Left lung (tissue), 4 donors: ENCODE measurements at regions not wholly inside any gene's neighbourhood (a gene's known extent, or its start where the extent isn't known, plus 50 kb on each side); places are given as distances from the start of the nearest gene placed in this dataset.

Source experiments
- ATAC-seq: fragments of 200-7000 bp; cut with Tn5 transposase; one replicate; pipeline ENCODE4 v1.9.1; 2020; ENCODE audit warnings: moderate library complexity
- DNase-seq, 4 donors: peaks; one replicate each; pipeline ENCODE4 v3.0.0-alpha.2; 2013 to 2020
- H3K27ac ChIP-seq, 2 donors: fragments of 200-600 bp; sonication (generic) in 1 of 2; one replicate each; pipeline versions ENCODE4 v1.5.0 to v1.8.0; 2020 to 2021
- H3K27me3 ChIP-seq, 2 donors: fragments of 200-600 bp; sonication (generic) in 1 of 2; one replicate each; pipeline versions ENCODE4 v1.5.0 to v1.8.0; 2020 to 2021
- H3K36me3 ChIP-seq, 2 donors: fragments of 200-600 bp; sonication (generic) in 1 of 2; one replicate each; pipeline versions ENCODE4 v1.5.0 to v1.8.0; 2020 to 2021
- H3K4me1 ChIP-seq, 2 donors: fragments of 200-600 bp; one replicate each; pipeline ENCODE4 v1.8.0; 2021
- H3K4me3 ChIP-seq, 2 donors: fragments of 200-600 bp; sonication (generic) in 1 of 2; one replicate each; pipeline versions ENCODE4 v1.5.0 to v1.8.0; 2020 to 2021; ENCODE audit warnings: mild to moderate bottlenecking in 1 of 2
- H3K9me3 ChIP-seq, 2 donors: fragments of 200-600 bp; sonication (generic) in 1 of 2; one replicate each; pipeline versions ENCODE4 v1.5.0 to v1.8.0; 2020 to 2021
- intact Hi-C, 2 donors: fragments of 100-400 bp; cut with DNase I; formaldehyde crosslinking; loops; one replicate each; pipeline versions ENCODE4 v1.11.2 to v1.14.2; 2022
- TF ChIP-seq, protein P1 (sequence below), 2 donors: fragments of 200-600 bp; sonication (generic) in 1 of 2; IDR thresholded peaks; one replicate each; pipeline versions ENCODE4 v1.5.0 to v1.8.0; 2021; ENCODE audit warnings: antibody characterized with exemption in 2 of 2
- donor health status: DM: no; HTN: yes; CAD: no.
- donor health status: DM: no; HTN: no; CAD: no.

DNA sequence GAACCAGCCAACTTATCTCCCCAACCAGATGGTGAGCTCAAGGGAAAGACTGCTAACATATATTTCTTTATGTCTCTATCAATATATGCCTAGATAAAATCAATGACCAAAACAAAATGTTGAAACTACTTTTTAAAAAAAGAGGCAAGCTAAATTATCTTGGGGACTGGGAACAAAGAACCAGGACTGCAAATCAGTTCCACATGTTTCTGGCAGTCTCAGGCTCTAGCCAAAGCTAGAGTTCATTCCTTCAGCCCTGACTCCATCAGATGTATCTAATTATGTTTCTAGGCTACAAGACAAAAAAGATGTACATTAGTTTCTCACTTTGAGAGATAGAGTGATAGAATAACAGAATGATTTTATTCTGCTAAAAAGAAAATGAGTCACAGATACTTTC, 1290.3 kb upstream of the SORCS1 start:
- H3K4me1 ChIP-seq = no peaks in the 10 kb centered on the region
- no peak overlapping the region for H3K4me3 ChIP-seq
- intact Hi-C loops = no loop called here
- no peaks in the 10 kb centered on the region for H3K36me3 ChIP-seq
- TF ChIP-seq, protein P1, sequence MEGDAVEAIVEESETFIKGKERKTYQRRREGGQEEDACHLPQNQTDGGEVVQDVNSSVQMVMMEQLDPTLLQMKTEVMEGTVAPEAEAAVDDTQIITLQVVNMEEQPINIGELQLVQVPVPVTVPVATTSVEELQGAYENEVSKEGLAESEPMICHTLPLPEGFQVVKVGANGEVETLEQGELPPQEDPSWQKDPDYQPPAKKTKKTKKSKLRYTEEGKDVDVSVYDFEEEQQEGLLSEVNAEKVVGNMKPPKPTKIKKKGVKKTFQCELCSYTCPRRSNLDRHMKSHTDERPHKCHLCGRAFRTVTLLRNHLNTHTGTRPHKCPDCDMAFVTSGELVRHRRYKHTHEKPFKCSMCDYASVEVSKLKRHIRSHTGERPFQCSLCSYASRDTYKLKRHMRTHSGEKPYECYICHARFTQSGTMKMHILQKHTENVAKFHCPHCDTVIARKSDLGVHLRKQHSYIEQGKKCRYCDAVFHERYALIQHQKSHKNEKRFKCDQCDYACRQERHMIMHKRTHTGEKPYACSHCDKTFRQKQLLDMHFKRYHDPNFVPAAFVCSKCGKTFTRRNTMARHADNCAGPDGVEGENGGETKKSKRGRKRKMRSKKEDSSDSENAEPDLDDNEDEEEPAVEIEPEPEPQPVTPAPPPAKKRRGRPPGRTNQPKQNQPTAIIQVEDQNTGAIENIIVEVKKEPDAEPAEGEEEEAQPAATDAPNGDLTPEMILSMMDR (IDR thresholded peaks at IDR 0.05) = no peak
- no peak for DNase-seq
- no peaks in the 10 kb centered on the region for H3K9me3 ChIP-seq
- no peak overlapping the region for H3K27ac ChIP-seq
- no peaks in the 10 kb centered on the region for H3K27me3 ChIP-seq
- no peak for ATAC-seq

DNA sequence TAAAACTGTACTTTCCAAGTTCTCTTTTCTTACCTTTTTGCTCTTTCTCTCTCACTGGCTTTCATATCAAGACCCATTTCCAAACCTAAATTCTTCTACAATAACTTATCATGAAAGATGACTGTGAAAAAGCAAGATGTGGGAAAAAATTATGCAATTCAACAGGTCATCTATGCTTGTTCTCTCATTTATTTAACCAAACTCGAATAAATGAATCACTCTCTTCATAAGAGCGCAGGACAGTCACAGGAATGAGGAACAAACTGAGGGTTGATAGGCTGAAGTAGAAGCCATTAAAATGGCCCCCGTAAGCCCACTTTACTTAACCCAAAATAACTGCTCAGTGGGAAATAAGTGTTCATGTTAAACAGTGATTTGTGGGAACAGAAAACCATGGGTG, 1289.7 kb upstream of the SORCS1 start:
- no peak overlapping the region for H3K27ac ChIP-seq
- H3K36me3 ChIP-seq = no peaks in the 10 kb centered on the region
- DNase-seq (no peak), ATAC-seq (no peak)
- H3K4me1 ChIP-seq = no peaks in the 10 kb centered on the region
- no peak overlapping the region for H3K4me3 ChIP-seq
- no peaks in the 10 kb centered on the region for H3K27me3 ChIP-seq
- H3K9me3 ChIP-seq = no peaks in the 10 kb centered on the region
- TF ChIP-seq, protein P1 (IDR thresholded peaks at IDR 0.05) = no peak
- intact Hi-C loops = no loop called here

DNA sequence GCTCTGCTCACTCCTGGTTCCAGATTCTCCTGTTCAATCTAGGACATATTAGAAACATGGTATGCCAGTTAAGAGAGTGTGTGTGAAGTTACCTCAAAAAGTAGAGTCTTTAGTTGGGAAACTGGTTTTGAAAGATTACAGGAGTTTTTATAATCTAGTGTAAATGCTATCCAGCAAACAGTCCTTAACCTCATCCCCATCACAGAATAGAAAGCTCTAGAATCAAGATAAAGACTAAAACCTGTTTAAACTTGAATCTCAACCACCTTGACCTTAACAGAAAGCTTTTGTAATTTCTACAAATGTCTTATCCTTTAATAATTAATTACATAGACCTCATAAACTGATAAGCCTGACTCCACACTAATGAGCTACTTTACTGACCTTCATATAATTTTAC, 1288.7 kb upstream of the SORCS1 start:
- H3K4me1 ChIP-seq = no peaks in the 10 kb centered on the region
- H3K36me3 ChIP-seq = no peaks in the 10 kb centered on the region
- no peak overlapping the region for H3K27ac ChIP-seq
- no peaks in the 10 kb centered on the region for H3K27me3 ChIP-seq
- no peaks in the 10 kb centered on the region for H3K9me3 ChIP-seq
- intact Hi-C loops = no loop called here
- ATAC-seq (no peak), DNase-seq (no peak)
- no peak overlapping the region for H3K4me3 ChIP-seq
- TF ChIP-seq, protein P1 (IDR thresholded peaks at IDR 0.05) = no peak

DNA sequence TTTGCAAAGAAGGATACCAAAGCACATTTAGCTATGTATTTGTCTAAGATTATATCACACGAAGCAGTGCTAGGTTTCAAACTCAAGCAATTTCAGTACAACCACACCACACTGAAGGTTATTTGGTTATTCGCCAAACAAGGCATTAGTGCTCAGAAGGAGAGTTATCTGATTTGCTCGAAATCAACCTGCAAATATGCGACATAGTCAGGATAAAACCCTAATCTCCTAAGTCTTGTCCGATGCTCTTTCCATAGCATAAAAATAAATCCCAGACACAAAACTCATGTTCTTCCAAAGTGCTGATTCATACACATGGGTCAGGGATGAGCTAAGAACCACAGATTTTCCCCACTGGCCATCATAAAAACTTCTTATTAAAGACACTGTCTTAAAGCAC, 1288.0 kb upstream of the SORCS1 start:
- Histone ChIP-seq H3K36me3 (no peaks in the 10 kb centered on the region), H3K27me3 (no peaks in the 10 kb centered on the region), H3K4me1 (no peaks in the 10 kb centered on the region), H3K9me3 (no peaks in the 10 kb centered on the region), H3K27ac (no peak overlapping the region), H3K4me3 (no peak overlapping the region)
- intact Hi-C loops = no loop called here
- no peak for ATAC-seq
- DNase-seq = no peak
- TF ChIP-seq, protein P1 (IDR thresholded peaks at IDR 0.05) = no peak

DNA sequence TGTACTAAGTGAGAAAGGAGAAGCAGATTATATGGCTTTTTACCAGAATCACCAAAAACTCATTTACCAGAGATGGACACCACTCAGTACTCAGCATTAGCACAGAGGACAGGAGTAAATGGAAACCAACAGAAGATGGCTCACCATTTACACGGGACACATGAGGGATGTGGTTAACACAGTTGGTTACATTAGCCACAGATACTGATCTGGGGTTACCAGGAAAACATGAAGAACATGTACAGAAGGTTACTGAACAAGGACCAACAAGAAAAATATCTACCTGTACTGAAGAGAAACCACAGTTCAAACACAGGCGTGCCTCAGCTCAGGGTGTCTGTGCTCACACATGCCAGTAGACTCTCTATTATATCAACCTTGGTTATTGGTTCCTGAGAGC, 1285.8 kb upstream of the SORCS1 start:
- no peak overlapping the region for H3K4me3 ChIP-seq
- no peaks in the 10 kb centered on the region for H3K27me3 ChIP-seq
- H3K9me3 ChIP-seq = no peaks in the 10 kb centered on the region
- no peak overlapping the region for H3K27ac ChIP-seq
- no peak for ATAC-seq
- H3K36me3 ChIP-seq = no peaks in the 10 kb centered on the region
- no peak for DNase-seq
- H3K4me1 ChIP-seq = no peaks in the 10 kb centered on the region
- intact Hi-C loops = no loop called here
- TF ChIP-seq, protein P1 (IDR thresholded peaks at IDR 0.05) = no peak
